HCT116 (cell line): ENCODE measurements at regions not wholly inside any gene's neighbourhood (a gene's known extent, or its start where the extent isn't known, plus 50 kb on each side); places are given as distances from the start of the nearest gene placed in this dataset.

Experiments
- FOSL1 ChIP-seq: IDR thresholded peaks from 2 replicates; pipeline ENCODE4 v1.6.1; 2012; ENCODE audit warnings: low read depth
- MAX ChIP-seq: IDR thresholded peaks from 2 replicates; pipeline ENCODE4 v1.6.1; 2012
- POLR2A ChIP-seq: IDR thresholded peaks from 2 replicates; pipeline ENCODE4 v1.7.0; 2011; ENCODE audit warnings: borderline replicate concordance; ENCODE audit not compliant: insufficient read depth, insufficient read length; ENCODE audit errors: extremely low read depth
- POLR2AphosphoS5 ChIP-seq: IDR thresholded peaks from 2 replicates; pipeline ENCODE4 v1.6.1; 2011; ENCODE audit warnings: mild to moderate bottlenecking, low read depth, low read length, moderate library complexity
- TF ChIP-seq, protein P1 (sequence below), 3 experiments: fragments of 200-600 bp in 1 of 3; sonication (generic) in 1 of 3; IDR thresholded peaks in 2 of 3; conservative IDR thresholded peaks in 1 of 3; 2 replicates each; pipeline ENCODE4 v1.5.1; 2012 to 2017; ENCODE audit warnings: low read depth in 2 of 3, low read length in 2 of 3, antibody characterized with exemption in 1 of 3, borderline replicate concordance in 1 of 3, control low read depth in 1 of 3, mild to moderate bottlenecking in 1 of 3, mixed read lengths in 1 of 3, mixed run types in 1 of 3, moderate library complexity in 1 of 3; ENCODE audit not compliant: insufficient read depth in 1 of 3

- TF ChIP-seq FOSL1 (no peak), MAX (no peak), POLR2AphosphoS5 (no peak), POLR2A (no peak)
- TF ChIP-seq, protein P1, sequence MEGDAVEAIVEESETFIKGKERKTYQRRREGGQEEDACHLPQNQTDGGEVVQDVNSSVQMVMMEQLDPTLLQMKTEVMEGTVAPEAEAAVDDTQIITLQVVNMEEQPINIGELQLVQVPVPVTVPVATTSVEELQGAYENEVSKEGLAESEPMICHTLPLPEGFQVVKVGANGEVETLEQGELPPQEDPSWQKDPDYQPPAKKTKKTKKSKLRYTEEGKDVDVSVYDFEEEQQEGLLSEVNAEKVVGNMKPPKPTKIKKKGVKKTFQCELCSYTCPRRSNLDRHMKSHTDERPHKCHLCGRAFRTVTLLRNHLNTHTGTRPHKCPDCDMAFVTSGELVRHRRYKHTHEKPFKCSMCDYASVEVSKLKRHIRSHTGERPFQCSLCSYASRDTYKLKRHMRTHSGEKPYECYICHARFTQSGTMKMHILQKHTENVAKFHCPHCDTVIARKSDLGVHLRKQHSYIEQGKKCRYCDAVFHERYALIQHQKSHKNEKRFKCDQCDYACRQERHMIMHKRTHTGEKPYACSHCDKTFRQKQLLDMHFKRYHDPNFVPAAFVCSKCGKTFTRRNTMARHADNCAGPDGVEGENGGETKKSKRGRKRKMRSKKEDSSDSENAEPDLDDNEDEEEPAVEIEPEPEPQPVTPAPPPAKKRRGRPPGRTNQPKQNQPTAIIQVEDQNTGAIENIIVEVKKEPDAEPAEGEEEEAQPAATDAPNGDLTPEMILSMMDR (IDR thresholded peaks at IDR 0.05 in 2 of 3, conservative IDR thresholded peaks at IDR 0.05 in 1 of 3; ENCODE audit: borderline replicate concordance in 1 of 3, insufficient read depth in 1 of 3, low read depth in 2 of 3, low read length in 2 of 3), result no peak
Observed at GRCh38 chr6:105609375-105609991, 206.6 kb upstream of the PREP start.
